GM12865 (cell line): ENCODE measurements at regions not wholly inside any gene's neighbourhood (a gene's known extent, or its start where the extent isn't known, plus 50 kb on each side); places are given as distances from the start of the nearest gene placed in this dataset.

ENCODE experiments used
- DNase-seq: peaks from one replicate; pipeline ENCODE4 v3.0.0; 2010; ENCODE audit warnings: low read depth
- H3K4me3 ChIP-seq: 2 replicates; pipeline ENCODE4 v1.5.1; 2011; ENCODE audit warnings: mild to moderate bottlenecking, low read depth, low read length, control low read depth
- TF ChIP-seq, protein P1 (sequence below): IDR thresholded peaks from 2 replicates; pipeline ENCODE4 v1.5.1; 2011; ENCODE audit warnings: low read length, control low read depth, low read depth, inconsistent platforms; ENCODE audit not compliant: insufficient read depth; ENCODE audit errors: missing control alignments

DNA sequence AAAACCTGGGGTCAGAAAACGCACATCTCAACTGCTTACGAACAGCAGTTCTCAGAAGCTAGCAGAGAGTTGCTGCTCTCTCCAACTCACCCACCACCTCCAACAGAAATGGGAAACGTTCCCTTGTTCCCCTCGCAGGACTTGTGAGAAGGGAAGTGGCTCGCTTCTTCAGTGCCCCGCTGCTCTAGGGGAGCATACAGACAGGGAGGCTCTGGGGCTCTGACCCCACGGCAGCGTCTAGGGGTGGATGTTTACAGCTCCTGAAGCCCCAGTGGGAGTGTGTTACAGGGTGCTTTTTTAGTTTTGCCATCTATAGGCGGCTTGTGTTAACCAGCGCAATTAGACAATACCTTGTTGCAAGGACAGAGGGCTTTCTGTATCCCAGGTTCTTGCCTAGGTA is 267.7 kb upstream of the ACTBL2 start:
- no peak for DNase-seq
- TF ChIP-seq, protein P1, sequence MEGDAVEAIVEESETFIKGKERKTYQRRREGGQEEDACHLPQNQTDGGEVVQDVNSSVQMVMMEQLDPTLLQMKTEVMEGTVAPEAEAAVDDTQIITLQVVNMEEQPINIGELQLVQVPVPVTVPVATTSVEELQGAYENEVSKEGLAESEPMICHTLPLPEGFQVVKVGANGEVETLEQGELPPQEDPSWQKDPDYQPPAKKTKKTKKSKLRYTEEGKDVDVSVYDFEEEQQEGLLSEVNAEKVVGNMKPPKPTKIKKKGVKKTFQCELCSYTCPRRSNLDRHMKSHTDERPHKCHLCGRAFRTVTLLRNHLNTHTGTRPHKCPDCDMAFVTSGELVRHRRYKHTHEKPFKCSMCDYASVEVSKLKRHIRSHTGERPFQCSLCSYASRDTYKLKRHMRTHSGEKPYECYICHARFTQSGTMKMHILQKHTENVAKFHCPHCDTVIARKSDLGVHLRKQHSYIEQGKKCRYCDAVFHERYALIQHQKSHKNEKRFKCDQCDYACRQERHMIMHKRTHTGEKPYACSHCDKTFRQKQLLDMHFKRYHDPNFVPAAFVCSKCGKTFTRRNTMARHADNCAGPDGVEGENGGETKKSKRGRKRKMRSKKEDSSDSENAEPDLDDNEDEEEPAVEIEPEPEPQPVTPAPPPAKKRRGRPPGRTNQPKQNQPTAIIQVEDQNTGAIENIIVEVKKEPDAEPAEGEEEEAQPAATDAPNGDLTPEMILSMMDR, result no peak
- H3K4me3 ChIP-seq, result no peak overlapping the region

DNA sequence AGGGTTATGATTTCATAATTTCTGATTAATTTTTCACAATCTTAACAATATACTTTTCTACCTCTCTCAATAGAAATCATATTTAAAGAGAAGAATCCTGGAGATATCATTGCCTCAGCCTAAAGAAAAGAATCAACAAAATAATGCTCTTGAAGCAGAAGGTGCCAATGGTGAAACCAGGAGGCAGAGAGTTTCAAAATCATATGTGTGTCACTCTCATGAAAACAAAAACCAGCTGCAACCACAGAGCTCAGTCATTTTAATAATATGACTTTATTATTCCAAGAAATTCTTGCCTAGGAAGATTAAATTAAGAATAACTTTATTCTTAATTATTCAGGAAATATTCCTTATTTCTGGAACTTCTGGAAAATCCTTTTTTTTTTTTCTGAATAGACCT is 266.8 kb upstream of the ACTBL2 start:
- no peak for DNase-seq
- H3K4me3 ChIP-seq, result no peak overlapping the region
- TF ChIP-seq, protein P1, result no peak

DNA sequence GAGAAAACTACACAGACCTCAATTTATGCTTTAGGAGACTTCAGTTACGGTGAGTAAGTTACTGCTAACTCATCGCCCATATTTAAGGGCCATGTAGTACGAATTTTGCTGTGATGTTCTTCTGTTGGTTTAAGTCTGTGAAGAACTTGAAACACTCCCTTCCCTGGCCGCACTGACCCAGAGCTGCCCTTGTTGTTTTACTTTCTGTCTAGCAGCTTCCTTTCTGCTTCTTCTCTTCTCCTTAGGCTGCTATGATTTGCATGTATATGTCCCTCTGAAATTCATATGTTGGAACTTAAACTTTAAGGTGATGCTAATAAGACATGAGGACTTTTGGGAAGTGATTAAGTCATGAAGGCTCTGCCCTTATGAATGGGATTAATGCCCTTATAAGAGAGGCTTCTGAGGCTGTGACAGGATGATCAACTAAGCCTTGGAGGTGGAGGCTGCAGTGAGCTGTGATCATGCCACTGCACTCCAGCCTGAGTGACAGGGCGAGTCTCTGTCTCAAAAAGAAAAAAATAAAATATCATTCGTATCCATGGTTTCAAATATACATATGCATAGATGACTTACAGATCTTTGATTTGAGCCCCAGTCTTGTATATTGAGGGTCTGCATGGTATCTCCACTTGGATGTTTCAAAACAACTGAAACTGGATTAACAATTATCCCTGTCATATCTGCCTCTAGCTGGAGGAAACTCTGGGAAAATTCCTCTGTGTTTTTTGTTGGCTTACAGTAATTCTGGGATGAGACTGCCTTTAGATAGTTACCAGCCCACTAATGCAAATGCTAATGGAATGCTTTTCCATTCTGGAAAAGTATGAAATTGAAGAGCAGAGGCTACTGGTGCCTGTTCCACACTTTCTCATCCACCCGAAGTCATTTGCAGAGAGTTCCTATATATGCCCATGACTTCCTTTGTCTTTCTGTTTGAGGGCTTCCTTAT is 263.4 kb upstream of the ACTBL2 start:
- TF ChIP-seq, protein P1, result no peak
- no peak for DNase-seq
- H3K4me3 ChIP-seq, result no peak overlapping the region

DNA sequence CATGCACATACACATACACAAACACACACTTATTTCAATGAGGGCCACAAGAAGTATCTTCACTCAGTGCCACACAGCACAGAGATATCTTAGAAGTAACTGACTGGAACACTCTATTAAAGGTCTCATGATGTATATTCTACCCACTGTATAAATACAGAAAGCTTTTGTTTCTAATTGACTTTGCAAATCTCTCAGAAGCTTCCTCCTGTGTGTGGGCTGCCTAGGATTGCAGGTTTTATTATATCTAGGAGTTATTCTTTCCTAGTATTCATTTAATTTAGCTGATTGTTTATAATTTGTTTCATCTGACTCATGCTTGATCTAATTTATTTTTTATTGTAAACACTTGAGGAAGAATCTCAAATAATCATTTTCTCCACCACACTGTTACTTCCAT is 262.4 kb upstream of the ACTBL2 start:
- H3K4me3 ChIP-seq, result no peak overlapping the region
- no peak for DNase-seq
- TF ChIP-seq, protein P1, result no peak

DNA sequence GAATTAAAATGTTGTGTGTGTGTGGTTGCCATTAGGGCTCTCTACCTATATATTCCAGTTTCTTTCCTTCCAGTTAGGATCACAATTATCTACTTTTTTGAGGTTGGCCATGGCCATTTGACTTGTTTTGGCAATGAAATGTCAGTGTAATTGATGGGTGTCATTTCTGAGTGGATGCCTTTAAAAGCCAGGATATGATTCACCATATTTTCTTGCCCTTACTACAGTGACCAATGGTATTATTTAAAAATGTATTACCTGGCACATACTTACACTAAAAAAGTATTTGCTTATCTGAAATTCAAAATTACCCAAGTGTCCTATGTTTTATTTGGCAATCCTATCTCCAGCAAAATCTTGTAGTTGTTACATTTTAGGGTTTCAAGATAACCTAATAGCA is 258.7 kb upstream of the ACTBL2 start:
- TF ChIP-seq, protein P1, result no peak
- DNase-seq, result no peak
- H3K4me3 ChIP-seq, result no peak overlapping the region

DNA sequence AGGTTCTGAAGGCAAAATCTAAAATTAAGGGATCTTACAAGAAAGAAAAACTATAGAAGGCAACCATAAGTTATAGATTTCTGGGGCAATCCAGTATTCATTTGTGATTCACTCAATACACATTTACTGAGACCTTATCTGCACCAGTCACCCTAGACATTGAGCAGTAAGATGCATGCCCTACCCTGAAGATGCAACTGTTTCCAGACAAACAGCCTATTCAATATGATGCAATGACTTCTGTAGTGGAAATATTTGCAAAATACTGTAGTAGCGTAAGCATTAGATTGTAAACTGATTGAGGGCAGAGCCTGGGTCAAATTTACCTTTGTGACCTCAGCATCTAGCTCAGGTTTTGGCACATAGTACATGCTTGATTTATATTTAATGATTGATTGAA is 256.2 kb upstream of the ACTBL2 start:
- TF ChIP-seq, protein P1, result no peak
- DNase-seq, result no peak
- H3K4me3 ChIP-seq, result no peak overlapping the region
